ENCODE measurements at regions not wholly inside any gene's neighbourhood (a gene's known extent, or its start where the extent isn't known, plus 50 kb on each side); places are given as distances from the start of the nearest gene placed in this dataset.
"Not testable (repeated sequence)": the region's sequence is repeated elsewhere in the genome, so short reads cannot be mapped to it uniquely, and the experiment has no call there.

DNA sequence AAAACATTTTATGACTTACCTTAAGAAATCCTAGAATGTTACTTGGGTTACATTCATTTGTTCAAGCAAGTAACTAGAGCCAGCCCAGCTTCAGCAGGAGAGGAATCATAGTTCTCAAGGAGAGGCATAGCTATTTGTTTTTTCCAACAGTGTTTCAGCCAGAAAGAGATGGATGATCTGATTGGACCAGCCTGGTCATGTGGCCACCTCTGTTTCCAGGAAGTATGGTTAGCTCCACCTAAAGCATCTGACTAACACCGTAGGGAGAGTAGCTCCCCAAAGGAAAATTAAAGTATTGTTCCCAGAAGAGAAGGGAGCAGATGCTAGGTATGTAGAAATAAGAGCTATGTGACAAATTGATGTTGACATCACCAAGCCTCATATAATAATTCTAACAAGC, 417.1 kb downstream of the TAFA4 start:
- DNase-seq (ENCODE audit: low spot score) = no peak
- no peak for ATAC-seq (ENCODE audit: low FRiP score)
- TF ChIP-seq, protein P1, sequence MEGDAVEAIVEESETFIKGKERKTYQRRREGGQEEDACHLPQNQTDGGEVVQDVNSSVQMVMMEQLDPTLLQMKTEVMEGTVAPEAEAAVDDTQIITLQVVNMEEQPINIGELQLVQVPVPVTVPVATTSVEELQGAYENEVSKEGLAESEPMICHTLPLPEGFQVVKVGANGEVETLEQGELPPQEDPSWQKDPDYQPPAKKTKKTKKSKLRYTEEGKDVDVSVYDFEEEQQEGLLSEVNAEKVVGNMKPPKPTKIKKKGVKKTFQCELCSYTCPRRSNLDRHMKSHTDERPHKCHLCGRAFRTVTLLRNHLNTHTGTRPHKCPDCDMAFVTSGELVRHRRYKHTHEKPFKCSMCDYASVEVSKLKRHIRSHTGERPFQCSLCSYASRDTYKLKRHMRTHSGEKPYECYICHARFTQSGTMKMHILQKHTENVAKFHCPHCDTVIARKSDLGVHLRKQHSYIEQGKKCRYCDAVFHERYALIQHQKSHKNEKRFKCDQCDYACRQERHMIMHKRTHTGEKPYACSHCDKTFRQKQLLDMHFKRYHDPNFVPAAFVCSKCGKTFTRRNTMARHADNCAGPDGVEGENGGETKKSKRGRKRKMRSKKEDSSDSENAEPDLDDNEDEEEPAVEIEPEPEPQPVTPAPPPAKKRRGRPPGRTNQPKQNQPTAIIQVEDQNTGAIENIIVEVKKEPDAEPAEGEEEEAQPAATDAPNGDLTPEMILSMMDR (IDR thresholded peaks at IDR 0.05) = no peak

DNA sequence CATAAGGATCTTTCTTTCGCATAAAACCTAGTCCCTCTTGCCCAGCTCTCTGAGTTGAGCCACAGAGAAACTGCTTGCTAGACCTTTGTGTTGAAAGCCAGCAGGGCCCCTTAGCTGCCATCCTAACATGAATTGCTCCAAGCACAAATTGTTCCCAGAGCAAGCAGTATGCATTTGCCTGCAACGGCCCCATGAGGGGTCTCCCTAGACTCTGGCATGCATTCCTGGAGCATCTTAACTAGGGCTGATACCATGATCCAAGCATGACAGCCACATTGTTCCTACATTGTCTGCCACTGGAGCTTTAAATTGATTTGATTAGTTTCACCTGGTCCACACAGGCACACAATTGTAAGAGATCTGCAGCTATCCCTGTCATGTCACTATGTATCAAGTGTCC, 428.1 kb downstream of the TAFA4 start:
- TF ChIP-seq, protein P1 (IDR thresholded peaks at IDR 0.05) = no peak
- no peak for ATAC-seq (ENCODE audit: low FRiP score)
- no peak for DNase-seq (ENCODE audit: low spot score)

- not testable (repeated sequence) for ATAC-seq (ENCODE audit: low FRiP score); DNase-seq (ENCODE audit: low spot score)
Measured at GRCh38 chr3:68485845-68486244, 446.5 kb downstream of the TAFA4 start.

DNA sequence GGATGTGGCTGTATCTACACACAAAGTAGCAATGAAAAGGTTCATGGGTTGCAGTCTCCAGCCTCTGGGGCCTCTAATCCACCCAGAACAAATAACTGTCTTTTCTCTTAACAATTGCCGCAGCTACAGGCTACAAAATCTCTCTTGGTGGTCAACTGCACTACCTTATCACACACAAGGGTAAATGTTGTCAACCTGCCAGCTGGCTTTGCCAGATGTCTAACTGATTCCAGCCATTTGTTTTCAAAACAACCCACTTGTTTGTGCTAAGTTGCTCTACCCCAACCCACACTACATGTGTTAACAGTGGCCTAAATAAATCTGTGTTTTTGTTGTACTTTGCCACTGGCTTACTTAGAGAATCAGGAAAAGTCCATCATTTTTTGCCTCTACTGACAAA, 447.3 kb downstream of the TAFA4 start:
- DNase-seq (ENCODE audit: low spot score) (no peak), ATAC-seq (ENCODE audit: low FRiP score) (no peak)
- TF ChIP-seq, protein P1 (IDR thresholded peaks at IDR 0.05) = no peak

DNA sequence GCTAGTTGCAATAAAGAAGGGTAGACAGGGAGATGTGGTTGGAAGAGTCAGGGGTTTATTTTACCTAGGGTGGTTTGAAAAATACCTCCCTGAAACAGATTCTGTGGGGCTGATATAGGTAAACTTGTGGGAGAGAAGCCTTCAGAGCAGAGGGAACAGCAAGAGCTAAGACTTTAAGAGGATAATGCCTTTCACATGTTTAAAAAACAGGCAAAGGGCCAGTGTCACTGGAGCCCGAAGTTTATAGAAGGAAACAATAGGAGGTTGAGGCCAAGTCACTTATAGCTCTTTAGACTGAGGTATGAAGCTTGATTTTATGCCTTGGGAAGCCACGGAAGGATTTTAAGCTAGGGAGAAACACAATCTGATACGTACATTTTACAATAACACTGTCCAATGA, 448.7 kb downstream of the TAFA4 start:
- TF ChIP-seq, protein P1 (IDR thresholded peaks at IDR 0.05) = no peak
- no peak for ATAC-seq (ENCODE audit: low FRiP score)
- DNase-seq (ENCODE audit: low spot score) = no peak

DNA sequence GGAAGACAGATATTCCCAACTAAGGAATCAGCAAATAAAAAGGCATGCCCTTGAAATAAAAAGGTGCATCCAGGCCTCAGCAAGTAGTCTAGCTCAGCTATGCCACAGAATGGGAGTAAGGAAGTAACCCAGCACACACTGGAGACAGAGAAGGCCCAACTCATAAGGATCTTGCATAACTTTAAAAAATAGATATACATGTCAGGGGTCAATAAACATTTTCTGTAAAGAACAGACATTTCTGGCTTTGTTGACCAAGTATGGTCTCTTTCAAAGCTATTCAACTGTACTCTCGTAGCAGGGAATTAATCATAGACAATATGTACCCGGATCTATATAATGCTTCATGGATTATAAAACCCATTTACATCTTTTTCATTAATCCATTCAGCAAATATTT, 449.3 kb downstream of the TAFA4 start:
- TF ChIP-seq, protein P1 (IDR thresholded peaks at IDR 0.05) = no peak
- DNase-seq (ENCODE audit: low spot score) (no peak), ATAC-seq (ENCODE audit: low FRiP score) (no peak)

DNA sequence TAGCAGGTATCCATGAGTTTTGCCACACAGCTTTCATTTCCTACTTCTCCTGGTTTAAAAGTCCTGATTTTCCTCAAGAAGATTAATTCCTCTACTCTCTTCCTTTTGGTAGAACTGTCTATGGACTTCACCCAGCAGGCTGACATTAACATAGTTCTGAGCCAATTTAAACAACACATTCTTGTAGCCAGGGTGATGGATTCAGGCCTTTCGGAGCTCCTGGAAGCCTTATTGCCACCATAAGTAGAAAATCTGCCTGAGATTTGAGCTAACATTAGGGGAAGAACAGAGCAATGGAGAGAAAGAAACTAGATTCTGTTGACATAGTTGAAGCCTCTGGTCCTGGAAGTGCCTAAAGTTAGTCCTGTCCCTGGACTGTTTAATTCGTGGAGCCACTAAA, 449.8 kb downstream of the TAFA4 start:
- DNase-seq (ENCODE audit: low spot score) = no peak
- TF ChIP-seq, protein P1 (IDR thresholded peaks at IDR 0.05) = no peak
- no peak for ATAC-seq (ENCODE audit: low FRiP score)

GRCh38 chr3:68479779-68480178, 452.6 kb downstream of the TAFA4 start:
- ATAC-seq (ENCODE audit: low FRiP score) (no peak), DNase-seq (ENCODE audit: low spot score) (no peak)
- TF ChIP-seq, protein P1 (IDR thresholded peaks at IDR 0.05) = no peak

All from omental fat pad (tissue), 3 donors.